ENCODE measurements at regions not wholly inside any gene's neighbourhood (a gene's known extent, or its start where the extent isn't known, plus 50 kb on each side); places are given as distances from the start of the nearest gene placed in this dataset.

GRCh38 chr5:2607598-2607997, 143.9 kb downstream of the IRX2 start:
- intact Hi-C loops (cut with micrococcal nuclease): no loop called here

GRCh38 chr5:2603272-2603575, 148.3 kb downstream of the IRX2 start:
- intact Hi-C loops (cut with micrococcal nuclease): no loop called here

- intact Hi-C loops (cut with micrococcal nuclease): no loop called here
Observed at GRCh38 chr5:2602451-2603271, 148.8 kb downstream of the IRX2 start.

- intact Hi-C loops (cut with micrococcal nuclease): no loop called here
Observed at GRCh38 chr5:2598503-2598902, 153.0 kb downstream of the IRX2 start.

GRCh38 chr5:2594701-2595100, 156.8 kb downstream of the IRX2 start:
- intact Hi-C loops (cut with micrococcal nuclease): no loop called here

GRCh38 chr5:2592766-2593165, 158.7 kb downstream of the IRX2 start:
- intact Hi-C loops (cut with micrococcal nuclease): no loop called here

GRCh38 chr5:2591777-2592453, 159.6 kb downstream of the IRX2 start:
- intact Hi-C loops (cut with micrococcal nuclease): no loop called here

- intact Hi-C loops (cut with micrococcal nuclease): no loop called here
Observed at GRCh38 chr5:2588850-2589501, 162.5 kb downstream of the IRX2 start.

GRCh38 chr5:2587189-2588031, 164.1 kb downstream of the IRX2 start:
- intact Hi-C loops (cut with micrococcal nuclease): no loop called here

GRCh38 chr5:2586016-2586715, 165.3 kb downstream of the IRX2 start:
- intact Hi-C loops (cut with micrococcal nuclease): no loop called here

- intact Hi-C loops (cut with micrococcal nuclease): no loop called here
Observed at GRCh38 chr5:2584579-2585269, 166.8 kb downstream of the IRX2 start.

- intact Hi-C loops (cut with micrococcal nuclease): no loop called here
Observed at GRCh38 chr5:2582507-2582906, 169.0 kb downstream of the IRX2 start.

GRCh38 chr5:2582106-2582505, 169.4 kb downstream of the IRX2 start:
- intact Hi-C loops (cut with micrococcal nuclease): no loop called here

GRCh38 chr5:2581418-2581817, 170.1 kb downstream of the IRX2 start:
- intact Hi-C loops (cut with micrococcal nuclease): no loop called here

GRCh38 chr5:2579126-2579525, 172.4 kb downstream of the IRX2 start:
- intact Hi-C loops (cut with micrococcal nuclease): no loop called here

- intact Hi-C loops (cut with micrococcal nuclease): no loop called here
Observed at GRCh38 chr5:2577312-2578036, 174.0 kb downstream of the IRX2 start.

GRCh38 chr5:2576823-2577222, 174.7 kb downstream of the IRX2 start:
- intact Hi-C loops (cut with micrococcal nuclease): no loop called here

- intact Hi-C loops (cut with micrococcal nuclease): no loop called here
Observed at GRCh38 chr5:2575871-2576270, 175.6 kb downstream of the IRX2 start.

- intact Hi-C loops (cut with micrococcal nuclease): no loop called here
Observed at GRCh38 chr5:2575292-2575691, 176.2 kb downstream of the IRX2 start.

GRCh38 chr5:2574155-2574554, 177.3 kb downstream of the IRX2 start:
- intact Hi-C loops (cut with micrococcal nuclease): no loop called here
